ENCODE measurements at regions not wholly inside any gene's neighbourhood (a gene's known extent, or its start where the extent isn't known, plus 50 kb on each side); places are given as distances from the start of the nearest gene placed in this dataset.

- no peak for DNase-seq
These were observed 276.9 kb upstream of the SKOR2 start for GRCh38 chr18:47528343-47528742.

- no peak for DNase-seq
These were observed 274.7 kb upstream of the SKOR2 start for GRCh38 chr18:47526147-47526546.

GRCh38 chr18:47522359-47522758 lies 270.9 kb upstream of the SKOR2 start:
- no peak for DNase-seq

GRCh38 chr18:47520263-47520662 lies 268.8 kb upstream of the SKOR2 start:
- DNase-seq, result no peak

- no peak for DNase-seq
These were observed 268.2 kb upstream of the SKOR2 start for GRCh38 chr18:47519706-47520105.

GRCh38 chr18:47519277-47519676 lies 267.8 kb upstream of the SKOR2 start:
- DNase-seq, result no peak

DNA sequence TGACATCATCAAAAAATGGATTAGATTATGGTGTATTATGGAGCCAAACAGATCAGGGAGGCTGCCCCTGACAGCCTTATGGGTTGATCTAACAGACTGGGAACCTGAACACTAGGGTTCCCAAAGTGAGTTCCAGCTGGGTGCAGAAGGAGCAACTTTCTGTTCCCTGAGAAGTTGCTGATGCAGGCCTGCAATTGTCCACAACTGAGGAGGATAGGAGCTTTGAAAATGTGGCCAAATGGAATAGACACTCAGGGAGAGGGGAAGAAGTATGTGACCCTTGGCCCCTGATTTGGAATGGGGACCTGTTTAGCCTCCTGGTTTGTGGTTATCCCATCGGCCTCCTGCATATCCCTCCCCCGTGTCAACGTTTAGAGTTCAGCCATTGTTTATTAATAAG lies 262.2 kb upstream of the SKOR2 start:
- DNase-seq, result no peak

DNA sequence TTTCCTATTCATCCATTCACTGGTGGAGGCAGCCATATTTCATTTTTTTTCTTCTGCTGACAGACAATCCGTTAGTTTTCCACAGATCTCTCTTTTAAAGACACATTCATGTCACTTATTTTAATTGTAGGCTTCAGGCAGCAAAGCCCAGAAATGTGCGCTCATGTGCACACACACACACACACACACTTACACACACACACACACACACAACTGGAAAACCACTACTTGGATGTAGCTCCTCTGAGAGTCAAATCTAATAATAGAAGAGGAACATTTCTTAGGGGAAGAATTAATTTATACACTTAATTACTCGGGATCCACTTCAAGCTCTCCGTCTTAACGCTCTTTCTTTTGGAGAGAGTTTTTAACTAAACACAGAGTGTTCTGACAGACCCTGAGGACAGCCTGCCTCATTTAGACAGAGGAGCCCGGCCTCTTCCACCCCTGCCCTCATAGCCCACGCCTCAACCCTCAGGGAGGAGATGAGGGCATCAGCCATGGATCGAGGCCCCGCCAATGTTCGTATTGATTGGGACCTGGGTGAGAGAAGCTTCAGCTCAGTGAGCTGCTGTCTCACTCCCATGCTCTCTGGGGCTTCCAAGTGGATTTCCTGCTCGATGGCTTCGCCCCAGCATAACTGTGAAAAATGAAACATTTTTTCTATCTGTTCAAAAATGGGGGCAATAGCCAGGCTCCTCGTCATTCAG lies 261.4 kb upstream of the SKOR2 start:
- no peak for DNase-seq

- no peak for DNase-seq
These were observed 260.6 kb upstream of the SKOR2 start for GRCh38 chr18:47512056-47512455.

DNA sequence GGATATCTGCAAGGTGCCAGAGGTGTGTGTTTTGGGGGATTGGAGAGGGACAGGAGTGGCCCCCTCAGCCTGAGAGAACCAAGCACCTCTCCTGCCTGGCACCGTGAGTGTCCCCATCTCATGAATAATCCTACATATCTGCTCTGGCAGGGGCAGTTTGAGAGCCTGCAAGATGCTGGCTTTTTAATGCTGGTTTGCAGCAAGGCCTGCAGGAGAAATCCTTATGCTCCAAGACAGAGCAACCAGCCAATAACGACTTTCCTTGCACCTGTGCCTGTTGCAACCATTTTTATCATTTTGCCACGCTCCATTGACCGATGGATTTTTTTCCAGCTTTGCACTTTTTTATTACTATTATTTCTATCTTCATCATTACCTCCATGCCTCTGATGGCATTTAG lies 259.4 kb upstream of the SKOR2 start:
- DNase-seq, result no peak

GRCh38 chr18:47507651-47508050 lies 256.2 kb upstream of the SKOR2 start:
- no peak for DNase-seq

- DNase-seq, result no peak
These were observed 255.4 kb upstream of the SKOR2 start for GRCh38 chr18:47506897-47507296.

- no peak for DNase-seq
These were observed 250.5 kb upstream of the SKOR2 start for GRCh38 chr18:47501946-47502345.

GRCh38 chr18:47500930-47501329 lies 249.5 kb upstream of the SKOR2 start:
- DNase-seq, result no peak

DNA sequence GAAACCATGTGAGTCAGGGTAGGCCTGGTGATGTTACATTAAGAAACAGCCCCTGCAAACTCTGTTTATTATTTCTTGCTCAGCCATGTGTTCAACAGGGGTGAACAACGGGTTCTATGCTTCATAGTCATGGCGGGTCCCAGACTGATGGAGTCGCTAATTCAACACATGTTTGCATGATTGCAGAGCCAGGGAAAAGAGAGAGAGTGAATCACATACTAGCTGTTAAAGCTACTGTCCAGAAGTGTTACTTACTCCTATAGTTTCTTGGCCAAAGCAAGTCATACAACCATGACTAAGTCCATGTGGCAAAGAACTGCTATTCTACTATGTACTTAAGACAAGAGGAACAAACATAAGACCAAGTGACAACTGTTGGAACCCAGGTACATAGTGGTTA lies 241.2 kb upstream of the SKOR2 start:
- DNase-seq, result no peak

GRCh38 chr18:47490882-47491281 lies 239.4 kb upstream of the SKOR2 start:
- no peak for DNase-seq

GRCh38 chr18:47485221-47485797 lies 233.8 kb upstream of the SKOR2 start:
- DNase-seq, result no peak

DNA sequence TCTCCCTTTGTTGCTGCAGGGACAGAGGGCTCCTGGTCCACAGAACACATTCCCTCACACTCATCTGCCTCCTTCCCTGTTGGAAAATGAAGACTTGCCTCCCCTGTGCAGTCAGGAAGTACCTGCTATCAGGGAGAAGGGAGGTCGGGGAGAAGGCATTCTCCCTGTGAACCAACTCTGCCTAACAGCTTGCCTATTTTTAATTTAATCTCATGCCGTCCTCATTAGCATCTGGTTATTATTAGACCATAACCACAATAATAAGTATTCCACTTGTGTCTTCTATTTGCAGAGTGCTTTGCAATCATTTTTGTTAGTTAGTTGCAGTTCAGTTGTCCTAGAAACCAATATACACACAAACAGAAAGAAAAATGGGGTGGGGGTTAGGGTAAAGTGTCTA lies 232.6 kb upstream of the SKOR2 start:
- no peak for DNase-seq

DNA sequence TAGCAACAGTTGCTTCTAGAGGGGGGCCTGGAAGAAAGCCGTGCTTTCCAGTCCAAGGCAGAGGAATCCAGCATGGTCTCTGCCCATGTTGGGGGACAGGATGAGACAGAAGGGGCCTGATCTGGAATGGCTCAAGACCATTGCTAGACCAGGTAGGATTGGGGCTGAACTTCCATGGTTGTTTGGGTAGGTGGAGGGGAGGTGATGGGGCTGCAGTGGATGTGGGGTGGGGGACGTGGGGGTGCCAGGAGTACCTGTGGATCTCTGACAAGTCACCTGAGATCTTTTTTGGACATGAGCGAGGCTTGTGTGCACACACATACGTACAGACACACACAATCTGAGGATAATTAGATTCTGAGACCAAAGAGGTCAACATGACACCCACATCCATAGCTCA lies 228.7 kb upstream of the SKOR2 start:
- DNase-seq, result no peak

DNA sequence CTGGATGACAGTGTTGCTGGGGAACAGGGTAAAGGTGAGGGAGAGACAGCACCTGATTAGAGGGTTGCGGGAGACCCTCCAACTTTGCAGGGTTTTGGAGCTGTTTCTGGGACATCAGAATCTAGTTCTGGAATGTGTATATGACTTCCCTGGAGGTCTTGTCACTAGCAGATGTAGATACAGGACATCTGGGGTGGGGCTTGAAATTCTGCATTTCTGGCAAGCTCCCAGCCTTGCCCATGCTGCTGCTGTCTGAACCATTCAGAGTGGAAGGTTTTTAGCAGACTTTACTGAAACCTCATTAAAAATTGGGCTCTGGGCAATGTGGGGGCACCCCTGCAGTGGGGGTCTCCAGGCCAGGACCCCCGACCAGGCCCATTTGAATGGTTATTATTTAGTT lies 220.3 kb upstream of the SKOR2 start:
- DNase-seq, result no peak

DNA sequence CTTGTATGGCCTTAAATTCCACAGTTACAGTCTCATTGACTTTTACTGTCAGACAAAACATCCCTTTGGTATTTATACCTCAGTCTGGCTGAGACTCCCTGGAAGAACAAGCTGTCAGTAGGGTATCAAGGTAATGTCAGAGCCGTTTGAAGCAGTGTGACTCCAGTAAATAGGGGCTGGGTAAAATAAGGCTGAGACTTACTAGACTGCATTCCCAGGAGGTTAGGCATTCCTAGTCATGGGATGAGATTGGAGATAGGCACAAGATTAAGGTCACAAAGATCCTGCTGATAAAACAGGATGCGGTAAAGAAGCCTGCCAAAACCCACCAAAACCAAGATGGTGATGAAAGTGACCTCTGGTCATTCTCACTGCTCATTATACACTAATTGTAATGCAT lies 219.5 kb upstream of the SKOR2 start:
- DNase-seq, result no peak

GRCh38 chr18:47469576-47469975 lies 218.1 kb upstream of the SKOR2 start:
- DNase-seq, result no peak

GRCh38 chr18:47461977-47462376 lies 210.5 kb upstream of the SKOR2 start:
- no peak for DNase-seq

- no peak for DNase-seq
These were observed 210.0 kb upstream of the SKOR2 start for GRCh38 chr18:47461406-47461948.

DNA sequence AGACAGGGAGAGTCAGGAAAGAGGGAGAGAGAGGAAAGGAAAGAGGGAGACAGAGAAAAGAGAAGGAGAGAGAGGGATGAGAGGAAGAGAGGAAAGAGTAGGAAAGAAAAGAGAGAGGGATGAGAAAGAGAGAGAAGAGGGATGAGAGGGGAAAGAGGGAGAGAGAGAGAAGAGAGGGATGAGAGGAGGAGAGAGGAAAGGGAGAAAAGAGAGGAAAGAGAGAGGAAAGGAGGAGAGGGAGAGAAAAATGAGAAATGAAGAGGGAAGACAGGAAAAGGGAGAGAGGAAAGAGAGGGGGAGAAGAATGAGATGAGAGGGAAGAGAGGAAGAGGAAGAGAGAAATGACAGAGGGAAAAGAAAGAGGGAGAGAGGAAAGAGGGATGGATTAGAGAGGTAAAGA lies 207.0 kb upstream of the SKOR2 start:
- no peak for DNase-seq
